Astrocyte of the cerebellum (primary cell): ENCODE measurements at regions not wholly inside any gene's neighbourhood (a gene's known extent, or its start where the extent isn't known, plus 50 kb on each side); places are given as distances from the start of the nearest gene placed in this dataset.

Experiments
- DNase-seq: peaks from one replicate; pipeline ENCODE4 v3.0.0-alpha.2; 2011; ENCODE audit warnings: low read depth
- H3K4me3 ChIP-seq: 2 replicates; pipeline ENCODE4 v1.5.1; 2011; ENCODE audit warnings: mild to moderate bottlenecking, low read depth, low read length, moderate library complexity
- in situ Hi-C: cut with HindIII; loops from 2 replicates; pipeline ENCODE4 v1.10.0; 2017; ENCODE audit warnings: low sequenced_read_pairs
- TF ChIP-seq, protein P1 (sequence below): IDR thresholded peaks from 2 replicates; pipeline ENCODE4 v1.5.1; 2012; ENCODE audit warnings: low read length, low read depth, moderate library complexity, mild to moderate bottlenecking; ENCODE audit errors: missing control alignments

DNA sequence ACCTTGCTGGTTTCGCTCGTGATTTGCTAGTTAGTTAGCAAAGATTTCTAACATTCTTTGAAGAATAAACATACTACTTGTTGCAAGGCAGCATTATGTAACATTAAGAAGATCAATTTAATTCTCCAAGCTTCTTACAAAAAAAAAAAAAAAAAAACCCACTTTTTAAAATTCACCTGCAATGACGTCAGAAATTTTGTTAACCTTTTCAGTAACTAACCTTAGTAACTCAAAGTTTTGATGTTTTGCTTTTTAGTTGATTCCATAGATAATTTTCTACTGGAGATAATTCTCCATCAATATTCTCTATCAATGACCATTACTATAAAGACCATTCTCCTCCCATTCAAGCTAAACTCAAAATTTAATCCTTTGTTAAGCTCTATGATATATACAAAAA lies 491.8 kb upstream of the TBL1XR1 start:
- DNase-seq = no peak
- TF ChIP-seq, protein P1, sequence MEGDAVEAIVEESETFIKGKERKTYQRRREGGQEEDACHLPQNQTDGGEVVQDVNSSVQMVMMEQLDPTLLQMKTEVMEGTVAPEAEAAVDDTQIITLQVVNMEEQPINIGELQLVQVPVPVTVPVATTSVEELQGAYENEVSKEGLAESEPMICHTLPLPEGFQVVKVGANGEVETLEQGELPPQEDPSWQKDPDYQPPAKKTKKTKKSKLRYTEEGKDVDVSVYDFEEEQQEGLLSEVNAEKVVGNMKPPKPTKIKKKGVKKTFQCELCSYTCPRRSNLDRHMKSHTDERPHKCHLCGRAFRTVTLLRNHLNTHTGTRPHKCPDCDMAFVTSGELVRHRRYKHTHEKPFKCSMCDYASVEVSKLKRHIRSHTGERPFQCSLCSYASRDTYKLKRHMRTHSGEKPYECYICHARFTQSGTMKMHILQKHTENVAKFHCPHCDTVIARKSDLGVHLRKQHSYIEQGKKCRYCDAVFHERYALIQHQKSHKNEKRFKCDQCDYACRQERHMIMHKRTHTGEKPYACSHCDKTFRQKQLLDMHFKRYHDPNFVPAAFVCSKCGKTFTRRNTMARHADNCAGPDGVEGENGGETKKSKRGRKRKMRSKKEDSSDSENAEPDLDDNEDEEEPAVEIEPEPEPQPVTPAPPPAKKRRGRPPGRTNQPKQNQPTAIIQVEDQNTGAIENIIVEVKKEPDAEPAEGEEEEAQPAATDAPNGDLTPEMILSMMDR = no peak
- in situ Hi-C loops = no loop called here
- H3K4me3 ChIP-seq = no peak overlapping the region

DNA sequence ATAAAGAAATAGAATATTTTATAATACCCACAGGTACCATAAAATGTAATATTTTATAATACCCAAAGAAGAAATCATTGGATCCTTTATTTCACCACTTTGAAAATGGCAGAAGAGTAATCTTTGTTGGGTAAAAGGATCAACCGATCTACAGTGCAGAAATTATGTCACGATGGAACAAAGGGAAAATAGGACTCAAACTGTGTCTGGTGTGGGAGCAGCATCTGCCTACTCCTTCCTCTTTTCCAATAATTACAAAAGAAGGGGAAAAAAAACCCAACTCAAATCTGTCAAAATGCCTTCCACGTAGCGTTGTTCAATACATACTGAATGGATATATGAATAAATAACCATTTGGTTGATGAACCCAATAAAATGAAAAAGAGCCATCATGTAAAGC lies 492.6 kb upstream of the TBL1XR1 start:
- in situ Hi-C loops = loop anchor here (5.0 kb wide), 1 partner anchor 58 kb away; no protein-coding TSS in a partner anchor

DNA sequence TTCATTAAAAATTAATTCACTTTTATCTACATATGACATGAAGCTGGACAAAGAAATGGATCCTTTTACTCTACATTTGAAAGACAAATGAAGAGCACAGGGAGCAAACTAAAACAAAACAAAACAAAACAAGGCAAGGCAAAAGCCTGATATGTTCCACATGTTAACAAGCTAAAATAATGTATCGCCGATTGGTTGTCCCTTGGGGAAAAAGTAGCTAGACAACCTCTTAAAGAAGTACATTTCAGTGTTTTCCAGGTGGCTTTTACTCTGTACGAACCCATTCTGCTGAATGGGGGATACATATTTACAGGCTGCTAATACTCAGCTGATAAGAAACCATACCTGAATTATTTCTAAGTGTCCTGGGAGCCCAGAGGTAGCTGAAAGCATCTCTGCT lies 493.0 kb upstream of the TBL1XR1 start:
- no peak for DNase-seq
- TF ChIP-seq, protein P1 = no peak
- in situ Hi-C loops = loop anchor here (5.0 kb wide), 1 partner anchor 58 kb away; no protein-coding TSS in a partner anchor
- no peak overlapping the region for H3K4me3 ChIP-seq

More for the DNA sequence above, 492.6 kb upstream of the TBL1XR1 start:
- TF ChIP-seq, protein P1 = no peak
- H3K4me3 ChIP-seq = no peak overlapping the region
- DNase-seq = no peak

DNA sequence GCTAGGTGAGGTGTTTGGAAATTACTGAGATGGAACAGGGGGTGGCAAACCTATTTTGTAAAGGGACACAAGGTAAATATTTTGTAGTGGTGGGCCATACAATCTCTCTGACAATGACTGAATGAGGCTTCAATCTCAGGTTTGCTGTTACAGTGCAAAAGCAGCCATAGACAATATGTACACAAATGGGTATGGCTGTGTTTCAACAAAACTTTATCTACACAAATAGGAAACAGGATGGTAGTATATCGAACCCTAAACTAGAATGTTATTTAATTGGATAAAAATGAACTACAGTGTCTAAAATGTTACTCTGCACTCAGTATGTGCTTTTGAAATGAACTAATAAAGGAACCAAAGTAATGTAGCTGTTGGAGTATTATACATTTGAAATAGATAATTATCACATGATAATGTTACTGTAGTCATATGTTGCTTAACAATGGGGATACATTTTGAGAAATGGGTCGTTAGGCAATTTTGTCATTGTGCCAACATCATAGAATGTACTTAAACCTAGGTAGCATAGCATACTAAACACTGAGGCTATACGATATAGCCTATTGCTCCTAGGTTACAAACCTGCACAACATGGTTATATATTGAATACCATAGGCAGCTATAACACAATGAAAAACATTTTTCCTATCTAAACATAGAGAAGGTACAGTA lies 495.2 kb upstream of the TBL1XR1 start:
- no peak overlapping the region for H3K4me3 ChIP-seq
- in situ Hi-C loops = loop anchor here (5.0 kb wide), 1 partner anchor 60 kb away; no protein-coding TSS in a partner anchor
- TF ChIP-seq, protein P1 = no peak
- DNase-seq = no peak

DNA sequence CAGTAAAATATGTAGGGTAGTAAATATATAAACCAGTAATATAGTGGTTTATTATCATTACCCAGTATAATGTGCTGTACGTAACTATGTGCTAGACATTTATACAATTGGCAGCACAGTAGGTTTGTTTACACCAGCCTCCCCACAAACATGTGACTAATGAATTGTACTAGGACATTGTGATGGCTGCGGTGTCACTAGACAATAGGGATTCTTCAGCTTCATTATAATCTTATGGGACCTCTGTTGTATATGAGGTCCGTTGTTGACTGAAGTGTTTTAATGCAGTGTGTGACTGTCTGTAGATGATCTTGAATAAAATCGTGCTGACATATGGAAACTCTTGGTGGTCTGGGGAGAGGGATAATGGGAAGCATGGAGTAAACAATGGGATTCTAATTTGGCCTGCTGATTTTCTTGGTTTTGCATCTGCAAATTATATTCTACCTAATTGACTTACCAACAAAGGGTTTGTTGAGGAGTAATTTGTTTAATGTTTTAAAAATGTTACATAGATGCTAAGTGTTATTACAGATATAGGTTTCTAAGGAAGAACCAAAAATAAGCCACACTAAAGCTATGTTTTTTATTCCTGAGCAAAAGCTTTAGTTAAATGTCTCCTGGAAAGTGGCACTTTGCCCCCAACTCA lies 496.5 kb upstream of the TBL1XR1 start:
- in situ Hi-C loops = loop anchor here (5.0 kb wide), 1 partner anchor 61 kb away; no protein-coding TSS in a partner anchor
- DNase-seq = no peak
- H3K4me3 ChIP-seq = no peak overlapping the region
- TF ChIP-seq, protein P1 = no peak

DNA sequence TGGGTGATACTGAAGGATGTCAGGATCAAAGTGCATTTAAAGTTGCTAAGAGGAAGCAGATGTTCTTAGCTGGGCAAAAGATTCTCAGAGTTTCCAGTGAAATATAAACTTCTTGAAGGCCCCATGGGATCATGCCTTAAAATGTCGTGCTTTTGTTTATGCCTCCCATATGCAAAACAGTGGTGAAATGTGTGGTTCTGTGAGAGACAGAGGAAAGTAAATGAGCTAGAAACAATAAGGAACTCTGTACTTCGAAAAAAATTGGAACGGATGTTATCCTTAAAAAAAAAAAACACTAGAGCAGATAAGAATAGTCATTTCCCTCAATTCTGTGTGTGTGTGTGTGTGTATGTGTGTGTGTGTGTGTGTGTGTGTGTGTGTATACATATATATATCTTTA lies 497.0 kb upstream of the TBL1XR1 start:
- DNase-seq = peak; percentile 49
- no peak overlapping the region for H3K4me3 ChIP-seq
- TF ChIP-seq, protein P1 = no peak
- in situ Hi-C loops = loop anchor here (5.0 kb wide), 1 partner anchor 62 kb away; no protein-coding TSS in a partner anchor
